ENCODE measurements at regions not wholly inside any gene's neighbourhood (a gene's known extent, or its start where the extent isn't known, plus 50 kb on each side); places are given as distances from the start of the nearest gene placed in this dataset.

DNA sequence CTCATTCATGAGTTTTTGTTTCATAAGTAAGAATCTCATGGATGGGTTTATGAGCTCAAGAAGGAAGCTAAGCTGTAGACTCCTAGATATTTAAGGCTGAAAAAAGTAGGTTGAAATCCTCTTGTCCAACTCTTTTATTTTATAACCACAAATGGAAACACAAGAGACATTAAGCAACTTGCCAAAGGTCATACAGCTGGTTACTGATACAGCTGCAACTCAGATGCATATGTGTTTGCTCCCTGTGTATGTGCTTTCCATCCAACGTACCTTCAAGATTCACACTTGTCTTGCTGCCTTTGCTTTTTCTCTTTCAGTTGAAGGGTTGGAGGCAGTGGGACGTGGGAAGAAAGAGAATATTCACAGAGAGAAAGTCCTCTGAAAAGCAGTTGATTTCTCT lies 153.5 kb upstream of the STMND1 start:
- no peak for DNase-seq (ENCODE audit: low spot score)
- intact Hi-C loops (cut with micrococcal nuclease; ENCODE audit: unreplicated experiment), result no loop called here
- CTCF ChIA-PET, result interaction anchor here (0.6 kb wide), 1 partner anchor 557 kb away, joined by 3 read pairs; no protein-coding TSS in a partner anchor
- peaks cover 47% of the 10 kb centered on the region for H3K4me1 ChIP-seq (ENCODE audit: insufficient read depth, low read length, poor library complexity, severe bottlenecking)
- no TSS peak for BruUV-seq (replicated peaks)
- H3K27me3 ChIP-seq (replicated peaks; ENCODE audit: insufficient read depth, low read depth, low read length, poor library complexity), result no peaks in the 10 kb centered on the region
- TF ChIP-seq CTCF (conservative IDR thresholded peaks at IDR 0.05; ENCODE audit: low read depth, low read length), result no peak
- TF ChIP-seq EZH2 (IDR thresholded peaks at IDR 0.05; ENCODE audit: borderline replicate concordance, low read depth, low read length, poor library complexity, severe bottlenecking), result no peak
- no peaks in the 10 kb centered on the region for H3K9me3 ChIP-seq (ENCODE audit: low read depth, low read length, poor library complexity, severe bottlenecking)
- no peaks in the 10 kb centered on the region for H3K36me3 ChIP-seq (ENCODE audit: insufficient read depth, low read length, poor library complexity, severe bottlenecking)
- POLR2A ChIA-PET (ENCODE audit: low non-redundant PET), result no interaction called here
- H3K4me3 ChIP-seq (ENCODE audit: low read depth, low read length, poor library complexity, severe bottlenecking), result peak overlapping the region; percentile 12
- H3K27ac ChIP-seq (ENCODE audit: low read depth, low read length, poor library complexity, severe bottlenecking), result peak overlapping the region; percentile 97

DNA sequence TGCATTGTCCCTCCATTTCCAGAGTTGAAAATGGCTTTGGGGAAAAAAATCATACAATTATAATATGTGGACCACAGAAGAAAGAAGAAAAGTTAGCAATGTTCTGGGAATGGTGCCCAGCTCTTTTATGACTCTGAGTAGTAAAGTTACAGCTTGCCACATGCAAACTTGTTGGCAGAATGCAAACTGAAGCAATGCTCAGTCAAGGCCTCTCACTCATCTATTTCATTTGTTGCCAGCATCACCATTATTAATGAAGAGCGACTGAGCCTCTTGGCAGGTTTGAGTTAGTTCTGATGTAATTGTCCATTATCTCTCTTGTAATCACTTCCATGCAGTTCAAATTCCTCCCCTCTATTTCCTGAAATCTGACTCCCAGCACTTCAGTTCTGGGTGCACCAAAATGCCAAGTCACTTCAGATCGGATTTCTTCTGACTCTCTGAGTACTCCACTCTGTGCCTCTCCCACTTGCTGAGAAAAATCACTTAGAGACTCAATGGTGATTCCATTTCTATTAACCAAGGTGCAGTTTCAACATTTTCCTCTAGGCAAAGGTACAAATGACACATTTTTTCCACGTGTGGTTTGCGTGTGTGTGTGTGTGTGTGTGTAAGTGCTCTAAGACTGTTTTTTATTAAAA lies 154.4 kb upstream of the STMND1 start:
- DNase-seq (ENCODE audit: low spot score), result peak; percentile 98
- CTCF ChIA-PET, result interaction anchor here (0.6 kb wide), 1 partner anchor 558 kb away, joined by 3 read pairs; no protein-coding TSS in a partner anchor
- BruUV-seq (replicated peaks), result no TSS peak
- H3K36me3 ChIP-seq (ENCODE audit: insufficient read depth, low read length, poor library complexity, severe bottlenecking), result no peaks in the 10 kb centered on the region
- POLR2A ChIA-PET (ENCODE audit: low non-redundant PET), result no interaction called here
- TF ChIP-seq CTCF (conservative IDR thresholded peaks at IDR 0.05; ENCODE audit: low read depth, low read length), result no peak
- no peak for TF ChIP-seq EZH2 (IDR thresholded peaks at IDR 0.05; ENCODE audit: borderline replicate concordance, low read depth, low read length, poor library complexity, severe bottlenecking)
- H3K9me3 ChIP-seq (ENCODE audit: low read depth, low read length, poor library complexity, severe bottlenecking), result no peaks in the 10 kb centered on the region
- peaks cover 47% of the 10 kb centered on the region for H3K4me1 ChIP-seq (ENCODE audit: insufficient read depth, low read length, poor library complexity, severe bottlenecking)
- peak overlapping the region; percentile 97 for H3K27ac ChIP-seq (ENCODE audit: low read depth, low read length, poor library complexity, severe bottlenecking)
- peak overlapping the region; percentile 12 for H3K4me3 ChIP-seq (ENCODE audit: low read depth, low read length, poor library complexity, severe bottlenecking)
- intact Hi-C loops (cut with micrococcal nuclease; ENCODE audit: unreplicated experiment), result loop anchor here (1.0 kb wide), 2 partner anchors 17 to 96 kb away; no protein-coding TSS in a partner anchor
- H3K27me3 ChIP-seq (replicated peaks; ENCODE audit: insufficient read depth, low read depth, low read length, poor library complexity), result no peaks in the 10 kb centered on the region

- TF ChIP-seq CTCF (conservative IDR thresholded peaks at IDR 0.05; ENCODE audit: low read depth, low read length), result no peak
- TF ChIP-seq EZH2 (IDR thresholded peaks at IDR 0.05; ENCODE audit: borderline replicate concordance, low read depth, low read length, poor library complexity, severe bottlenecking), result no peak
- Histone ChIP-seq H3K27ac (ENCODE audit: low read depth, low read length, poor library complexity, severe bottlenecking) (no peak overlapping the region), H3K4me1 (ENCODE audit: insufficient read depth, low read length, poor library complexity, severe bottlenecking) (peaks cover 42% of the 10 kb centered on the region), H3K9me3 (ENCODE audit: low read depth, low read length, poor library complexity, severe bottlenecking) (no peaks in the 10 kb centered on the region), H3K4me3 (ENCODE audit: low read depth, low read length, poor library complexity, severe bottlenecking) (no peak overlapping the region), H3K27me3 (replicated peaks; ENCODE audit: insufficient read depth, low read depth, low read length, poor library complexity) (no peaks in the 10 kb centered on the region), H3K36me3 (ENCODE audit: insufficient read depth, low read length, poor library complexity, severe bottlenecking) (no peaks in the 10 kb centered on the region)
- POLR2A ChIA-PET (ENCODE audit: low non-redundant PET), result no interaction called here
- intact Hi-C loops (cut with micrococcal nuclease; ENCODE audit: unreplicated experiment), result no loop called here
- BruUV-seq (replicated peaks), result no TSS peak
- CTCF ChIA-PET, result no interaction called here
- no peak for DNase-seq (ENCODE audit: low spot score)
Measured at GRCh38 chr6:16944596-16944995, 157.3 kb upstream of the STMND1 start.
